ENCODE measurements at regions not wholly inside any gene's neighbourhood (a gene's known extent, or its start where the extent isn't known, plus 50 kb on each side); places are given as distances from the start of the nearest gene placed in this dataset.

DNA sequence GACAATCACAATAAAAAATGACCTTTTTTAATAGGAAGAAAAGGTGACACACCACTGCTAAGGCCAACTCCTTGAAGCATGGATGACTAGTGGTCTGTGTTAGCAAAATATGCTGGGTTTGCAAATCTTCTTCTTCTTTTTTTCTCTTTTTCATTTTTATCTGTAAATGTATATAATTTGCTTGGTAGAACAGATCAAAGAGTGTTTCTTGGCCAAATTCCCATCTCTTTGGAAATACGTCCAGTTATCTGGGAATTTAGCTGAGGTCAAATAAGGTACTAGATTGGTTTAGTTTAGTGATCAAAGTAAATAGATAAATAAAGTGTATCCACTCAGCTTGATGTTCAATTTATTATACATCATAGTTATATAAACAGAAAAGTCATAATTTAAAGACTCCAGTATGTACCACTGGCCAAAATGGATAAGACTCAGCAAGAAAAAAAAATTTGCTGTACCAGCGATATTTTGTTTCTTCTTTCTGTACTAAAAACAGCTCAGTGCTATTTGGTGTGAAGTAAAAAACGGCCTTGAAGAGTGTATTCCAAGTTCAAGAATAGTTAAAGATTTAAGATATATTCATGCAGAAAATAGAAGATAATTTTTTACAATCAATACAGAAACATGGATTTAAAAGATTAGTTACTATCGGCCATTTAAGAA lies 738.6 kb upstream of the PIK3C3 start:
- 74 to 85% (median 79%) methylated on average over 4 of the region's 4 CpGs for WGBS, 5 donors
- intact Hi-C loops (cut with DNase I; ENCODE audit: low total_unique reads) = no loop called here
- H3K4me3 ChIP-seq = no peak overlapping the region
- H3K27me3 ChIP-seq (replicated peaks in 1 of 7) = no peaks in the 10 kb centered on the region
- no peak overlapping the region for H3K27ac ChIP-seq
- peaks cover 0 to 6% (median 0%) of the 10 kb centered on the region in 8 donors for H3K9me3 ChIP-seq
- H3K36me3 ChIP-seq = no peaks in the 10 kb centered on the region
- no peak for DNase-seq
- H3K4me1 ChIP-seq = no peaks in the 10 kb centered on the region
- TF ChIP-seq, protein P1, sequence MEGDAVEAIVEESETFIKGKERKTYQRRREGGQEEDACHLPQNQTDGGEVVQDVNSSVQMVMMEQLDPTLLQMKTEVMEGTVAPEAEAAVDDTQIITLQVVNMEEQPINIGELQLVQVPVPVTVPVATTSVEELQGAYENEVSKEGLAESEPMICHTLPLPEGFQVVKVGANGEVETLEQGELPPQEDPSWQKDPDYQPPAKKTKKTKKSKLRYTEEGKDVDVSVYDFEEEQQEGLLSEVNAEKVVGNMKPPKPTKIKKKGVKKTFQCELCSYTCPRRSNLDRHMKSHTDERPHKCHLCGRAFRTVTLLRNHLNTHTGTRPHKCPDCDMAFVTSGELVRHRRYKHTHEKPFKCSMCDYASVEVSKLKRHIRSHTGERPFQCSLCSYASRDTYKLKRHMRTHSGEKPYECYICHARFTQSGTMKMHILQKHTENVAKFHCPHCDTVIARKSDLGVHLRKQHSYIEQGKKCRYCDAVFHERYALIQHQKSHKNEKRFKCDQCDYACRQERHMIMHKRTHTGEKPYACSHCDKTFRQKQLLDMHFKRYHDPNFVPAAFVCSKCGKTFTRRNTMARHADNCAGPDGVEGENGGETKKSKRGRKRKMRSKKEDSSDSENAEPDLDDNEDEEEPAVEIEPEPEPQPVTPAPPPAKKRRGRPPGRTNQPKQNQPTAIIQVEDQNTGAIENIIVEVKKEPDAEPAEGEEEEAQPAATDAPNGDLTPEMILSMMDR (IDR thresholded peaks at IDR 0.05 in 8 of 11, conservative IDR thresholded peaks at IDR 0.05 in 3 of 11) = no peak
- TF ChIP-seq POLR2AphosphoS5 (IDR thresholded peaks at IDR 0.05) (no peak), POLR2A (IDR thresholded peaks at IDR 0.05) (no peak)

DNA sequence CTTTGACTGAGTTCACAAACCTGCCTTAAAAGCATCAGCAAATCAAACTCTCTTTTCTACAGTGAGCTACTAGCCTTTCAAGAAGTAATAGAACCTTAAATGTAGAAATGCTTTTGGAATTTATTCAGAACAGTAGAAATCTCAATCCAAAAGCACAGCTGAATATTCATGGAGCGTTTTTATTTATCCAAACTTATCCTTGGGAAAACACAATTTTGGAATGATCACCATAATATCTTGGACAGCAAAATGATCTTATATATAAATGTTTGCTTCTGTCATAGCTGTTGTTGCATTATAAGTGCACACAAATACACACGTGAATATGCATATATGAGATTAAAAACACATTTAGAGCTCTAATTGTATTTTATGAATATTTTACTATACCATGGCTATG lies 747.3 kb upstream of the PIK3C3 start:
- no peaks in the 10 kb centered on the region for H3K4me1 ChIP-seq
- no peak overlapping the region for H3K4me3 ChIP-seq
- WGBS, 5 donors = 62 to 88% (median 77%) methylated on average over 2 of the region's 2 CpGs
- TF ChIP-seq POLR2A (IDR thresholded peaks at IDR 0.05) (no peak), POLR2AphosphoS5 (IDR thresholded peaks at IDR 0.05) (no peak)
- TF ChIP-seq, protein P1 (IDR thresholded peaks at IDR 0.05 in 8 of 11, conservative IDR thresholded peaks at IDR 0.05 in 3 of 11) = no peak
- no peak overlapping the region for H3K27ac ChIP-seq
- no peaks in the 10 kb centered on the region for H3K36me3 ChIP-seq
- no peak for DNase-seq
- H3K9me3 ChIP-seq = peaks cover 0 to 4% (median 0%) of the 10 kb centered on the region in 8 donors
- intact Hi-C loops (cut with DNase I; ENCODE audit: low total_unique reads) = no loop called here
- no peaks in the 10 kb centered on the region for H3K27me3 ChIP-seq (replicated peaks in 1 of 7)

DNA sequence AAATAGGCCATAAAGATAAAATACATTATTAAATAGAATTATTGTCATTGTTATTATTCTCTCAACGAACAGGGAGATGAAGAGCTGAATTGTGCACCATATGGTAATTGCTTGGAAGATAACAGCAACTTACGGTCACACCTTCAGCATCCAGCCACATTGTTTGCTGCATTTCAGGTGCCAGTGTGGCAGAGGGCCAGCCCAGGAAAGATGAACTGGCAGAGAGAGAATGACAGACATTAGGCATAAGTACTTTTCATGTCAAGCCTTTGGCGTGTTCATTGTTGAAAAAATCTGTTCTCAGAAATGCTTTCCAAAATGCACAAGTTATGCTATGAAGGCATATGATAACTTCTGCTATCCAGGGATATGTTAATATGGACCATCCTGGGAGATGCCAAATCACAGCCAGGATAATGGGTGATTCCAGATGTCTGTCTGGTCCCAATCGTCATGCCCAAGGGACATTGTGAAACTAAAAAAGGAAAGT lies 748.6 kb upstream of the PIK3C3 start:
- peaks cover 0 to 4% (median 0%) of the 10 kb centered on the region in 8 donors for H3K9me3 ChIP-seq
- no peak overlapping the region for H3K4me3 ChIP-seq
- intact Hi-C loops (cut with DNase I; ENCODE audit: low total_unique reads) = no loop called here
- DNase-seq = no peak
- H3K27ac ChIP-seq = no peak overlapping the region
- TF ChIP-seq POLR2AphosphoS5 (IDR thresholded peaks at IDR 0.05) = no peak
- no peaks in the 10 kb centered on the region for H3K4me1 ChIP-seq
- H3K27me3 ChIP-seq (replicated peaks in 1 of 7) = no peaks in the 10 kb centered on the region
- 79 to 86% (median 82%) methylated on average over 4 of the region's 4 CpGs for WGBS, 5 donors
- H3K36me3 ChIP-seq = no peaks in the 10 kb centered on the region

DNA sequence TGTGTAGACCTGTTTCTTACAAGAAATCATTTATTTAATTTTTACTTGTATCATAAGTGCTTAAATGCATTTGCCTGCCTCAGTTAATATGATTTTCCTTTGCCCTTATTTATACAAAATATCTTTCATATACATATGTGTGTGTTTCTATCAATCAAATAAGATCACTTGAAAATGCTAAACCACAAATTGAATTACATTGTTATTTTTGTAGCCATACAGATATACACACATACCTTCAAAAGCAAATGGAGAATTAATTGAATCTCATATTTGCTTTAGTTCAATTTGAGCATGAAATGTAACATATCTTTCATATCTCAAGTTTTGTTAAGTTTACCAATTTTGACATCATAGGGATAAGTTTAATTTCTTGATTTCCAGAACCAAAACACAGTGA lies 755.8 kb upstream of the PIK3C3 start:
- DNase-seq = no peak
- Histone ChIP-seq H3K4me3 (no peak overlapping the region), H3K27me3 (replicated peaks in 1 of 7) (no peaks in the 10 kb centered on the region), H3K9me3 (peaks cover 0 to 25% (median 8%) of the 10 kb centered on the region in 8 donors), H3K36me3 (no peaks in the 10 kb centered on the region), H3K4me1 (no peaks in the 10 kb centered on the region), H3K27ac (no peak overlapping the region)
- intact Hi-C loops (cut with DNase I; ENCODE audit: low total_unique reads) = no loop called here
- TF ChIP-seq POLR2AphosphoS5 (IDR thresholded peaks at IDR 0.05) (no peak), POLR2A (IDR thresholded peaks at IDR 0.05) (no peak)
- TF ChIP-seq, protein P1 (IDR thresholded peaks at IDR 0.05 in 8 of 11, conservative IDR thresholded peaks at IDR 0.05 in 3 of 11) = no peak
